NB4 (cell line): ENCODE measurements at regions not wholly inside any gene's neighbourhood (a gene's known extent, or its start where the extent isn't known, plus 50 kb on each side); places are given as distances from the start of the nearest gene placed in this dataset.
"Not testable (repeated sequence)": the region's sequence is repeated elsewhere in the genome, so short reads cannot be mapped to it uniquely, and the experiment has no call there.

Source experiments
- DNase-seq: peaks from one replicate; pipeline ENCODE4 v3.0.0; 2010; ENCODE audit warnings: low read depth
- H3K4me3 ChIP-seq: one replicate; pipeline ENCODE4 v1.5.1; 2011; ENCODE audit warnings: mild to moderate bottlenecking, low read depth, low read length, moderate library complexity
- CTCF ChIP-seq: IDR thresholded peaks from one replicate; pipeline ENCODE4 v1.5.1; 2012; ENCODE audit warnings: low read depth, low read length
- MAX ChIP-seq: IDR thresholded peaks from 2 replicates; pipeline ENCODE4 v1.6.1; 2011; ENCODE audit warnings: low read depth, low read length
- MYC ChIP-seq: IDR thresholded peaks from 2 replicates; pipeline ENCODE4 v1.6.1; 2011; ENCODE audit warnings: low read depth, low read length
- POLR2A ChIP-seq: IDR thresholded peaks from 2 replicates; pipeline ENCODE4 v1.6.1; 2011; ENCODE audit warnings: mild to moderate bottlenecking; ENCODE audit not compliant: insufficient read length; ENCODE audit errors: extremely low read depth

- H3K4me3 ChIP-seq = no peak overlapping the region
- no peak for DNase-seq
- TF ChIP-seq CTCF = no peak
Measured at GRCh38 chr2:198544461-198544860, 740.1 kb downstream of the PLCL1 start.

- no peak for DNase-seq
- H3K4me3 ChIP-seq = no peak overlapping the region
- TF ChIP-seq MAX = no peak
Measured at GRCh38 chr2:198534756-198535155, 730.4 kb downstream of the PLCL1 start.

- DNase-seq = no peak
- no peak overlapping the region for H3K4me3 ChIP-seq
- no peak for TF ChIP-seq MAX
- no peak for TF ChIP-seq CTCF
- no peak for TF ChIP-seq POLR2A
- TF ChIP-seq MYC = no peak
Measured at GRCh38 chr2:198525211-198525969, 721.0 kb downstream of the PLCL1 start.

GRCh38 chr2:198523710-198524109 is 719.3 kb downstream of the PLCL1 start:
- no peak overlapping the region for H3K4me3 ChIP-seq
- TF ChIP-seq MYC (no peak), MAX (no peak), POLR2A (no peak), CTCF (no peak)

GRCh38 chr2:198518935-198519334 is 714.5 kb downstream of the PLCL1 start:
- H3K4me3 ChIP-seq = no peak overlapping the region
- TF ChIP-seq MAX (no peak), MYC (no peak), POLR2A (no peak), CTCF (no peak)
- DNase-seq = no peak

More at GRCh38 chr2:198523710-198524109, 719.3 kb downstream of the PLCL1 start:
- DNase-seq = no peak

- H3K4me3 ChIP-seq = no peak overlapping the region
- TF ChIP-seq POLR2A (no peak), CTCF (no peak), MYC (no peak), MAX (no peak)
- DNase-seq = no peak
Measured at GRCh38 chr2:198517976-198518375, 713.6 kb downstream of the PLCL1 start.

GRCh38 chr2:198508610-198509009 is 704.2 kb downstream of the PLCL1 start:
- H3K4me3 ChIP-seq, DNase-seq: not testable (repeated sequence)
